HepG2 (cell line): ENCODE measurements at regions not wholly inside any gene's neighbourhood (a gene's known extent, or its start where the extent isn't known, plus 50 kb on each side); places are given as distances from the start of the nearest gene placed in this dataset.

Source experiments
- ATAC-seq: fragments of 200-7000 bp; cut with Tn5 transposase; 3 replicates; pipeline ENCODE4 v1.9.1; 2020; ENCODE audit warnings: mild to moderate bottlenecking, moderate library complexity
- BruUV-seq: library from RNA; stranded (reverse); fragments of 400-500 nt; replicated peaks from 2 replicates; lab custom pipeline; 2021; lab: Mats Ljungman, UMichigan
- CTCF ChIA-PET: fragments of 300-600 bp; formaldehyde crosslinking; extraction: SDS; loops from one replicate; lab custom pipeline; 2021; ENCODE audit warnings: low total read pairs, inconsistent platforms, low intra/inter-chr PET ratio; lab: Yijun Ruan, JAX
- POLR2A ChIA-PET: fragments of 350-600 bp; sonication (Branson Sonifier 250); formaldehyde crosslinking; loops from one replicate; lab custom pipeline; 2020; ENCODE audit warnings: antibody characterized with exemption, inconsistent platforms; lab: Yijun Ruan, JAX
- DNase-seq: peaks from one replicate; pipeline ENCODE4 v3.0.0-alpha.2; 2015; ENCODE audit warnings: low spot score
- FAIRE-seq: peaks from 3 replicates; lab custom pipeline; 2011; peaks lifted over from hg19 to GRCh38; lab: Jason Lieb, UNC
- H2AFZ ChIP-seq: one replicate; pipeline ENCODE4 v1.6.1; 2011; ENCODE audit warnings: low read length, inconsistent platforms
- H3K27ac ChIP-seq: fragments of 300-600 bp; 3 replicates; pipeline ENCODE4 v1.8.0; 2011; ENCODE audit warnings: mixed run types, mild to moderate bottlenecking, mixed read lengths, low read length, inconsistent platforms; ENCODE audit not compliant: insufficient read depth; ENCODE audit errors: extremely low read length
- H3K27me3 ChIP-seq, 2 experiments: fragments of 200-600 bp in 1 of 2; 2 replicates in 1 of 2; 3 replicates in 1 of 2; pipeline versions ENCODE4 v1.6.0 to v1.8.0; 2011; ENCODE audit warnings: low read length in 2 of 2, mild to moderate bottlenecking in 2 of 2, moderate library complexity in 2 of 2, inconsistent platforms in 1 of 2; ENCODE audit not compliant: insufficient read depth in 2 of 2, control insufficient read depth in 1 of 2
- H3K36me3 ChIP-seq, 2 experiments: fragments of 200-600 bp in 1 of 2; replicated peaks in 1 of 2; 2 replicates in 1 of 2; 3 replicates in 1 of 2; pipeline versions ENCODE4 v1.5.1 to v1.8.0; 2011; ENCODE audit warnings: low read length in 2 of 2, inconsistent platforms in 1 of 2; ENCODE audit not compliant: insufficient read depth in 2 of 2, control insufficient read depth in 1 of 2
- H3K4me1 ChIP-seq: 2 replicates; pipeline ENCODE4 v1.5.1; 2012; ENCODE audit warnings: low read length, inconsistent platforms; ENCODE audit not compliant: insufficient read depth
- H3K4me2 ChIP-seq: 2 replicates; pipeline ENCODE4 v1.6.0; 2011; ENCODE audit warnings: low read depth, low read length, inconsistent platforms
- H3K4me3 ChIP-seq, 3 experiments: fragments of 200-600 bp in 1 of 3; sonication (generic), shearing (Covaris generic) in 1 of 3; replicated peaks in 1 of 3; 2 replicates each; pipeline ENCODE4 v1.5.1; 2011 to 2016; ENCODE audit warnings: low read length in 3 of 3, inconsistent platforms in 2 of 3, low read depth in 2 of 3, mild to moderate bottlenecking in 2 of 3, control low read depth in 1 of 3, mixed read lengths in 1 of 3; ENCODE audit not compliant: insufficient read depth in 1 of 3
- H3K79me2 ChIP-seq: one replicate; pipeline ENCODE4 v1.6.1; 2011; ENCODE audit warnings: low read length, inconsistent platforms; ENCODE audit not compliant: insufficient read depth
- H3K9ac ChIP-seq: 2 replicates; pipeline ENCODE4 v1.6.0; 2011; ENCODE audit warnings: mild to moderate bottlenecking, low read depth, low read length, inconsistent platforms; ENCODE audit not compliant: insufficient read depth
- H3K9me3 ChIP-seq: 2 replicates; pipeline ENCODE4 v1.5.1; 2012; ENCODE audit warnings: mild to moderate bottlenecking, low read length
- H4K20me1 ChIP-seq: 2 replicates; pipeline ENCODE4 v1.6.0; 2011; ENCODE audit warnings: inconsistent platforms, mild to moderate bottlenecking, low read length, moderate library complexity; ENCODE audit not compliant: insufficient read depth
- LCORL ChIP-seq, 2 experiments: fragments of 450-650 bp in 1 of 2; sonication (generic) in 1 of 2; formaldehyde crosslinking in 1 of 2; IDR thresholded peaks; 2 replicates each; pipeline versions ENCODE4 v1.5.0 to v1.6.1; 2017 to 2020; ENCODE audit warnings: antibody characterized with exemption in 1 of 2, missing genetic modification reagents in 1 of 2
- SMYD3 ChIP-seq: sonication (generic); formaldehyde crosslinking; IDR thresholded peaks from 2 replicates; pipeline ENCODE4 v1.8.1; 2023; ENCODE audit warnings: mild to moderate bottlenecking, missing genetic modification reagents
- ZBTB42 ChIP-seq: sonication (generic); formaldehyde crosslinking; IDR thresholded peaks from 2 replicates; pipeline ENCODE4 v1.5.0; 2020; ENCODE audit warnings: mild to moderate bottlenecking, missing genetic modification reagents
- ZBTB46 ChIP-seq: sonication (generic); formaldehyde crosslinking; IDR thresholded peaks from 2 replicates; pipeline ENCODE4 v1.4.0; 2020; ENCODE audit warnings: mild to moderate bottlenecking, missing genetic modification reagents, borderline replicate concordance
- ZFP37 ChIP-seq: sonication (generic); formaldehyde crosslinking; IDR thresholded peaks from 2 replicates; pipeline ENCODE4 v1.4.0; 2020; ENCODE audit warnings: missing genetic modification reagents, borderline replicate concordance
- ZMYM4 ChIP-seq: sonication (generic); formaldehyde crosslinking; IDR thresholded peaks from 2 replicates; pipeline ENCODE4 v1.8.1; 2023; ENCODE audit warnings: mild to moderate bottlenecking, missing genetic modification reagents
- ZNF414 ChIP-seq: sonication (generic); formaldehyde crosslinking; IDR thresholded peaks from 2 replicates; pipeline ENCODE4 v1.5.0; 2020; ENCODE audit warnings: missing genetic modification reagents
- ZNF589 ChIP-seq: sonication (generic); formaldehyde crosslinking; conservative IDR thresholded peaks from 2 replicates; pipeline ENCODE4 v1.8.0; 2022; ENCODE audit warnings: mild to moderate bottlenecking, moderate library complexity, missing genetic modification reagents
- ZSCAN20 ChIP-seq: sonication (generic); formaldehyde crosslinking; IDR thresholded peaks from 2 replicates; pipeline ENCODE4 v1.4.0; 2020; ENCODE audit warnings: missing genetic modification reagents, mild to moderate bottlenecking, borderline replicate concordance
- WGBS: methylation state at CpG from one replicate; pipeline ENCODE4 v1.1.6; 2017; ENCODE audit warnings: low lambda C conversion rate; 5-methylcytosine and 5-hydroxymethylcytosine counted together
- in situ Hi-C: cut with HindIII; loops from 2 replicates; pipeline ENCODE4 v1.10.0; 2017; ENCODE audit warnings: low pct_unique_long_range_greater_than_20kb; ENCODE audit not compliant: extremely low pct_ligation_motif_present
- intact Hi-C: fragments of 100-400 bp; cut with micrococcal nuclease; formaldehyde crosslinking; loops from one replicate; pipeline ENCODE4 v1.10.0; 2022; ENCODE audit not compliant: unreplicated experiment

GRCh38 chr16:86041807-86042206 is 142.8 kb downstream of the IRF8 start:
- no peak for TF ChIP-seq ZBTB46 (CRISPR knock-in tag)
- TF ChIP-seq ZNF414 = no peak
- TF ChIP-seq ZNF589 (CRISPR knock-in tag) = no peak
- no peak for TF ChIP-seq ZSCAN20 (CRISPR knock-in tag)
- TF ChIP-seq ZBTB42 = no peak
- no peak for TF ChIP-seq ZFP37 (CRISPR knock-in tag)
- TF ChIP-seq ZMYM4 (CRISPR knock-in tag) = no peak
- TF ChIP-seq LCORL (IDR thresholded peaks at IDR 0.05) = no peak
- no peak for TF ChIP-seq LCORL (CRISPR knock-in tag; IDR thresholded peaks at IDR 0.05)
- TF ChIP-seq SMYD3 (CRISPR knock-in tag) = no peak
- WGBS = 22% methylated on average over 4 of the region's 4 CpGs
- H3K4me3 ChIP-seq = no peak overlapping the region
- no peak overlapping the region for H2AFZ ChIP-seq
- no peaks in the 10 kb centered on the region for H3K79me2 ChIP-seq
- ATAC-seq = no peak
- H3K9ac ChIP-seq = no peak overlapping the region
- intact Hi-C loops (no loop called here), in situ Hi-C loops (loop anchor here (10.0 kb wide), 1 partner anchor 473 kb away; the partner anchor contains the start of gene FOXF1)
- BruUV-seq = no TSS peak
- ChIA-PET POLR2A (no interaction called here), CTCF (no interaction called here)
- no peaks in the 10 kb centered on the region for H3K9me3 ChIP-seq
- no peak for DNase-seq
- no peak for FAIRE-seq
- no peak overlapping the region for H3K4me2 ChIP-seq
- no peaks in the 10 kb centered on the region for H3K36me3 ChIP-seq
- no peaks in the 10 kb centered on the region for H3K4me1 ChIP-seq
- no peak overlapping the region for H3K27ac ChIP-seq
- no peaks in the 10 kb centered on the region for H4K20me1 ChIP-seq
- H3K27me3 ChIP-seq = peaks cover 3 to 21% of the 10 kb centered on the region in 2 experiments; a peak in 4 of 5 replicates
